Gastrocnemius medialis (tissue), 4 donors: ENCODE measurements at regions not wholly inside any gene's neighbourhood (a gene's known extent, or its start where the extent isn't known, plus 50 kb on each side); places are given as distances from the start of the nearest gene placed in this dataset.

Experiments used
- ATAC-seq, 2 donors: fragments of 150-250 bp; one replicate each; pipeline ENCODE4 v1.9.1; 2016
- DNase-seq, 2 donors: peaks; one replicate each; pipeline ENCODE4 v3.0.0-alpha.2; 2019
- H3K27ac ChIP-seq, 4 donors: fragments of 200-600 bp; sonication (generic); 1 replicate in 1 of 4; 2 replicates in 3 of 4; pipeline ENCODE4 v1.5.1; 2016 to 2018; ENCODE audit warnings: mild to moderate bottlenecking in 2 of 4, moderate library complexity in 1 of 4
- H3K27me3 ChIP-seq, 3 donors: fragments of 200-600 bp; sonication (generic) in 2 of 3; 1 replicate in 1 of 3; 2 replicates in 2 of 3; pipeline versions ENCODE4 v1.5.1 to v1.6.0; 2016 to 2019; ENCODE audit warnings: mild to moderate bottlenecking in 1 of 3, moderate library complexity in 1 of 3
- H3K36me3 ChIP-seq, 2 donors: fragments of 200-600 bp; sonication (generic) in 1 of 2; one replicate each; pipeline ENCODE4 v1.5.1; 2017 to 2018
- H3K4me1 ChIP-seq, 2 donors: fragments of 200-600 bp; sonication (generic) in 1 of 2; one replicate each; pipeline ENCODE4 v1.5.1; 2016 to 2017; ENCODE audit warnings: mild to moderate bottlenecking in 2 of 2
- H3K4me3 ChIP-seq, 4 donors: fragments of 200-600 bp; sonication (generic) in 3 of 4; 1 replicate in 1 of 4; 2 replicates in 3 of 4; pipeline ENCODE4 v1.5.1; 2016 to 2019; ENCODE audit warnings: mild to moderate bottlenecking in 2 of 4
- H3K9me3 ChIP-seq, 3 donors: fragments of 200-600 bp; sonication (generic) in 2 of 3; 1 replicate in 1 of 3; 2 replicates in 2 of 3; pipeline ENCODE4 v1.5.1; 2016 to 2019
- POLR2A ChIP-seq, 2 donors: fragments of 450-650 bp; IDR thresholded peaks; one replicate each; pipeline ENCODE4 v1.6.1; 2017; ENCODE audit warnings: antibody characterized with exemption in 2 of 2, mild to moderate bottlenecking in 2 of 2, moderate library complexity in 2 of 2
- in situ Hi-C, 4 donors: fragments of 200-750 bp; cut with MboI; loops; one replicate each; pipeline versions ENCODE4 v1.15.0 to v1.8.0; 2017; ENCODE audit warnings: low sequenced_read_pairs in 4 of 4
- intact Hi-C: fragments of 100-400 bp; cut with DNase I; formaldehyde crosslinking; loops from one replicate; pipeline ENCODE4 v1.15.1; 2023; ENCODE audit warnings: low total_unique reads
- TF ChIP-seq, protein P1 (sequence below), 5 experiments: fragments of 450-650 bp in 3 of 5; fragments of 200-600 bp in 2 of 5; sonication (generic) in 2 of 5; IDR thresholded peaks in 4 of 5; conservative IDR thresholded peaks in 1 of 5; 1 replicate in 4 of 5; 2 replicates in 1 of 5; pipeline ENCODE4 v1.5.1; 2016 to 2019; ENCODE audit warnings: antibody characterized with exemption in 5 of 5, mild to moderate bottlenecking in 3 of 5, moderate library complexity in 3 of 5

GRCh38 chr4:176896211-176896610, 103.5 kb upstream of the VEGFC start:
- H3K36me3 ChIP-seq = no peaks in the 10 kb centered on the region
- H3K4me3 ChIP-seq = no peak overlapping the region
- ATAC-seq (no peak), DNase-seq (no peak)
- H3K4me1 ChIP-seq = no peaks in the 10 kb centered on the region
- TF ChIP-seq POLR2A (IDR thresholded peaks at IDR 0.05) = no peak
- TF ChIP-seq, protein P1, sequence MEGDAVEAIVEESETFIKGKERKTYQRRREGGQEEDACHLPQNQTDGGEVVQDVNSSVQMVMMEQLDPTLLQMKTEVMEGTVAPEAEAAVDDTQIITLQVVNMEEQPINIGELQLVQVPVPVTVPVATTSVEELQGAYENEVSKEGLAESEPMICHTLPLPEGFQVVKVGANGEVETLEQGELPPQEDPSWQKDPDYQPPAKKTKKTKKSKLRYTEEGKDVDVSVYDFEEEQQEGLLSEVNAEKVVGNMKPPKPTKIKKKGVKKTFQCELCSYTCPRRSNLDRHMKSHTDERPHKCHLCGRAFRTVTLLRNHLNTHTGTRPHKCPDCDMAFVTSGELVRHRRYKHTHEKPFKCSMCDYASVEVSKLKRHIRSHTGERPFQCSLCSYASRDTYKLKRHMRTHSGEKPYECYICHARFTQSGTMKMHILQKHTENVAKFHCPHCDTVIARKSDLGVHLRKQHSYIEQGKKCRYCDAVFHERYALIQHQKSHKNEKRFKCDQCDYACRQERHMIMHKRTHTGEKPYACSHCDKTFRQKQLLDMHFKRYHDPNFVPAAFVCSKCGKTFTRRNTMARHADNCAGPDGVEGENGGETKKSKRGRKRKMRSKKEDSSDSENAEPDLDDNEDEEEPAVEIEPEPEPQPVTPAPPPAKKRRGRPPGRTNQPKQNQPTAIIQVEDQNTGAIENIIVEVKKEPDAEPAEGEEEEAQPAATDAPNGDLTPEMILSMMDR (IDR thresholded peaks at IDR 0.05 in 4 of 5, conservative IDR thresholded peaks at IDR 0.05 in 1 of 5) = no peak
- H3K9me3 ChIP-seq = no peaks in the 10 kb centered on the region
- H3K27ac ChIP-seq = no peak overlapping the region
- in situ Hi-C loops = no loop called here
- intact Hi-C loops = no loop called here
- H3K27me3 ChIP-seq = no peaks in the 10 kb centered on the region

DNA sequence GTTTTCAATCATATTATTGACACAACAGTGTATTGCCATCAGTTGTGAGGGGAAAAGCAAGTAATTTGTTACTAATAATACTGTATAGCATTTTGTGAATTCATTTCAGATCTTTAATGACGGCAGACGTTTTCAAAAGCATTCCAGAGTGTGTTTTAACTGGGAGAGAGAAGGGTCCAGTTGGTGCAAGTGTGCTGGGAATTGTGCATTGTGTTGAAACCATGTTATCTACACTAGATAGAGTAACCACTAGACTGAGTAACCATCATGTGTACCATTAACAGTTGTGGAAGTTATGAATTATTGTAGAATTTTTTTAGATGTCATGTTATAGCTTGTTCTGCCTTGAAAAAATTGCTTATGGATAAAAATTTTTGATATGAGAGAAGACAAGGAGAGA, 104.5 kb upstream of the VEGFC start:
- Histone ChIP-seq H3K27ac (no peak overlapping the region), H3K27me3 (no peaks in the 10 kb centered on the region), H3K9me3 (no peaks in the 10 kb centered on the region), H3K36me3 (no peaks in the 10 kb centered on the region), H3K4me1 (no peaks in the 10 kb centered on the region), H3K4me3 (no peak overlapping the region)
- in situ Hi-C loops = no loop called here
- no peak for DNase-seq
- TF ChIP-seq, protein P1 (IDR thresholded peaks at IDR 0.05 in 4 of 5, conservative IDR thresholded peaks at IDR 0.05 in 1 of 5) = no peak
- TF ChIP-seq POLR2A (IDR thresholded peaks at IDR 0.05) = no peak
- ATAC-seq = no peak
- intact Hi-C loops = no loop called here

GRCh38 chr4:176898791-176899190, 106.1 kb upstream of the VEGFC start:
- H3K9me3 ChIP-seq = no peaks in the 10 kb centered on the region
- no peaks in the 10 kb centered on the region for H3K27me3 ChIP-seq
- TF ChIP-seq, protein P1 (IDR thresholded peaks at IDR 0.05 in 4 of 5, conservative IDR thresholded peaks at IDR 0.05 in 1 of 5) = no peak
- no peak for TF ChIP-seq POLR2A (IDR thresholded peaks at IDR 0.05)
- H3K36me3 ChIP-seq = no peaks in the 10 kb centered on the region
- no peaks in the 10 kb centered on the region for H3K4me1 ChIP-seq
- intact Hi-C loops = no loop called here
- H3K4me3 ChIP-seq = no peak overlapping the region
- in situ Hi-C loops = no loop called here
- no peak for ATAC-seq
- no peak for DNase-seq
- no peak overlapping the region for H3K27ac ChIP-seq

- in situ Hi-C loops = no loop called here
- Histone ChIP-seq H3K27ac (no peak overlapping the region), H3K9me3 (no peaks in the 10 kb centered on the region), H3K27me3 (no peaks in the 10 kb centered on the region), H3K36me3 (no peaks in the 10 kb centered on the region), H3K4me1 (no peaks in the 10 kb centered on the region), H3K4me3 (no peak overlapping the region)
- ATAC-seq (no peak), DNase-seq (no peak)
- intact Hi-C loops = no loop called here
- TF ChIP-seq POLR2A (IDR thresholded peaks at IDR 0.05) = no peak
- TF ChIP-seq, protein P1 (IDR thresholded peaks at IDR 0.05 in 4 of 5, conservative IDR thresholded peaks at IDR 0.05 in 1 of 5) = no peak
Measured at GRCh38 chr4:176902710-176903323, 110.1 kb upstream of the VEGFC start.

DNA sequence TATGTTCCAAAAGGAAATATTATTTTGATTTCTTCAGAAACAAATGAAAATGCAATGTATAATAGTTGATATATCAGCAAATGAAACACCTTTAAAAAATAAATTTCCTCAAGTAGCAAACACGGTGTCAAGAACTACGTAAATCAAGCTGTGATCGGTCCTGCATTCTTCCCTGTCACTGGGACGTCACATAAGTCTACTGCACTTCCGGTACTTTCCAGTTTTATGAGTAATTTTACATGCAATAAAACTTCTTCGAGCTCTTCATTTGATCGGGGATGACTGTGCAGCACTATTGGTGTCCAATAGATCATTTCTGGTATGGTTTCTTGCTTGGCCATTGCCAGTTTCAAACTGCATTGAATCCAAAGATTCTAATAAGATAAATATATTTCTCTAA, 114.0 kb upstream of the VEGFC start:
- no peak for DNase-seq
- TF ChIP-seq POLR2A (IDR thresholded peaks at IDR 0.05) = no peak
- TF ChIP-seq, protein P1 (IDR thresholded peaks at IDR 0.05 in 4 of 5, conservative IDR thresholded peaks at IDR 0.05 in 1 of 5) = no peak
- intact Hi-C loops (no loop called here), in situ Hi-C loops (no loop called here)
- H3K9me3 ChIP-seq = no peaks in the 10 kb centered on the region
- no peaks in the 10 kb centered on the region for H3K27me3 ChIP-seq
- H3K27ac ChIP-seq = no peak overlapping the region
- ATAC-seq = no peak
- no peaks in the 10 kb centered on the region for H3K4me1 ChIP-seq
- H3K4me3 ChIP-seq = no peak overlapping the region
- H3K36me3 ChIP-seq = no peaks in the 10 kb centered on the region
